RKO (cell line): ENCODE measurements at regions not wholly inside any gene's neighbourhood (a gene's known extent, or its start where the extent isn't known, plus 50 kb on each side); places are given as distances from the start of the nearest gene placed in this dataset.
"Not testable (repeated sequence)": the region's sequence is repeated elsewhere in the genome, so short reads cannot be mapped to it uniquely, and the experiment has no call there.

Experiments used
- DNase-seq: peaks from one replicate; pipeline ENCODE4 v3.0.0-alpha.2; 2016; ENCODE audit warnings: low spot score

DNA sequence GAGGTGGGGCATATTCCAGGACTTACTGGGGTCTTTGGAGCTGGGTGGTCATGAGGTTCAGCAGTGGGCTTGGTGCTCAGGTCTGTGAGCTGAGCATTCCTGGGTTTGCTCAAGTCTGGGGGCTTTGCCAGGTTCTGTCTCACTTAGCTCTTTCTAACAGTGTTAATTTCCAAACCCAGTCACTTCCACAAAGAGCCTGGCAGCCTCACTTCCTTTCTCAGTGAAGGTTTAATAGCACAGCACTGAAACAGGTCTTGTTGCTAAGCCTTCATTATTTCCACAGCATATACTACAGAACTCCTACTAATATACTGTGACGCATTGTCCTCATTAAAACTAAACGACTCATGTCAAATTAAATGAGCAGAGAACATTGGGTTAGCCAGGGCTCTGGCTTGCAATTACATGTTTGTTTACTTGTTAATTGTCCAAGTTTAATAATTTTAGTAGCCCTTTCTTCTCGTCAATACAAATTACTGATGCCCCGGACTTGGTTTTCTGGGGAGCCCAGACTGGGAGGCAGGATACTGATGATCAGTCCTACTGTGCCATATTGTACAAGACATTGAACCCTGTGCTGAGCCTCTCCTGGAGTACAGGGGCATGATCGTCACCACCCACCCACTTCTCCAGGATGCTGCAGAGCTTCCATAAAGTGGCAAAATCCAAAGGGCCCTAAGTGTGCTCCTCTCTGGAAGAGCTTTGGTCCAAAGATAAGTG lies 170.7 kb downstream of the IER5 start:
- no peak for DNase-seq

DNA sequence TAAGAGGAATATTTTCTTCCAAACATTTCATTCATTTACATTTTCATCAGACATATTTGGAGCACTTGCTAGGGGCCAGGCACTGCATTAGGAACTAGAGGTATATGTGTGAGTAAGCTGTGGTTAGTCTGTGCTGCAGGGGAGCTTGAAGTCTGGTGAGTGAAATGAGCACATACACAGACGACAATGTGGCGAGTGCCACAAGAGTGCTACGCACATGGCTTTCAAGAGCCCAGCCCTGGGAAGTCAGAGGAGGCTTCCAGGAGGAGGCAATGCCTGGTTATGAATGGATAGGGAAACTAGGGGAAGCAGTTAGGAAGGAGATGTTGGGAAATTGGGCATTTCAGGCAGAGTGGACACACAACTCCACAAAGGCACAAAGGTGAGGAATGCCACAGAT lies 171.8 kb downstream of the IER5 start:
- no peak for DNase-seq

DNA sequence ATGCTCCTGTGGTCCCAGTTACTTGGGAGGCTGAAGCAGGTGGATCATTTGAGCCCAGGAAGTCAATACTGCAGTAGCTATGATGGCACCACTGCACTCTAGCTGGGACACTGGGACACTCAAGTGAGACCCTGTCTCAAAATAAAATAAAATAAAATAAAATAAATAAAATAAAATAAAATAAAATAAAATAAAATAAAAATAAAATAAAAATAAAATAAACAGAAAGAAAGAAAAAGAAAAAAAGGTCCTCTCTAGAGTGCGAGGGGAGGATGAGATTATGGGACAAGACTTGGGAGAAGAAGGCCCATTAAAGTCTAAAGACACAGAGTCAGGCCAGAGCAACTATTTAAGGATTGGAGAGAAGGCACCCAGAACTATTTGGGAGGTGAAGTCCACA lies 172.5 kb downstream of the IER5 start:
- no peak for DNase-seq

DNA sequence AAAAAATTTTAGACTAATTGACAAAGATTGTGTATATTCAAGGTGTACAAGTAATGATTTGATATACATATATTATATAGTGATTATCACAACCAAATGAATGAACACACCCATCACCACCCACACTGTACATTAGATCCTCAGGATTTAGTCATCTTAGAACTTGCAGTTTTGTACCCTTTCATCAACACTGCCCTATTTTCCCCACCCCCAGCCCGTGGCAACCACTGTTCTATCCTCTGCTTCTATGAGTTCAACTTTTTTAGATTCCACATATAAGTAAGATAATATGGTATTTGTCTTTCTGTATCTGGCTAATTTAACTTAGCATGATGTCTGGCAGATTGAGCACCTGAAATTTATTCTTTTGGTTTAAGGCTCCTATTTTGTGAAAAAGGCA lies 173.6 kb downstream of the IER5 start:
- DNase-seq: no peak

DNA sequence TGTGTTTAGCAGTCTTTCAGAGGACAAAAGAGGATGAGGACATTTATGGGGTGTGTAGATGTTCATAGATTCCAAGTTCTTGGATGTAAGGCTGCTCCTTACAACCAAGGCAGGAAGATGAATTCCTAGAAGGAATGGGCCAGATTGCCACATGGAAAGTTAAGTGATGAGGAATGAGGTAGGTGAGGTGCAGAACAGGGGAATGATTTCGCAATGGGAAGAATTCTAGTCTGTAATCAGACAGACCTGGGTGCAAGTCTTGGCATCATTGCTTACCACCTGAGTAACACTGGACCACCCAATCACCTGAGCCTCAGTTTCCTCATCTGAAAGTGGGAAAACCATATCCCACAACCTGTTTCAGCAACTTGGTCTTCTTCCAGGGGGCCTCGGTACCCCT lies 174.9 kb downstream of the IER5 start:
- DNase-seq: no peak

DNA sequence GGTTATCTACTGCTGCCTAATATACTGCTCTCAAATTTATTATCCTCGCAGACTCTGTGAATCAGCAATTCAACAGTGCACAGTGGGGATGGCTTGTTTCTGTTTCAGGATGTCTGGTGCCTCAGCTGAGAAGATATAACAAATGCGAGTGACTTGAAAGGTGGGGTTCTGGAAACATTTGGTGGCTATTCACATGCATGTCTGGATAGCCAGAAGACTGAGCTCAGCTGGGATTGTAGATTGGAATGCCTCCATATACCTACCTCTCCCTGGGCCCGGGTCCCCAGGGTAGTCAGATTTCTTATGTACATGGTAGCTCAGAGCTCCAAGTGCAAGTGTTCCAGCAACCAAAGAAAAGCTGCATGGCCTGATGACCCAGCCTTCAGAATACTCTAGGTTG lies 176.3 kb downstream of the IER5 start:
- no peak for DNase-seq

DNA sequence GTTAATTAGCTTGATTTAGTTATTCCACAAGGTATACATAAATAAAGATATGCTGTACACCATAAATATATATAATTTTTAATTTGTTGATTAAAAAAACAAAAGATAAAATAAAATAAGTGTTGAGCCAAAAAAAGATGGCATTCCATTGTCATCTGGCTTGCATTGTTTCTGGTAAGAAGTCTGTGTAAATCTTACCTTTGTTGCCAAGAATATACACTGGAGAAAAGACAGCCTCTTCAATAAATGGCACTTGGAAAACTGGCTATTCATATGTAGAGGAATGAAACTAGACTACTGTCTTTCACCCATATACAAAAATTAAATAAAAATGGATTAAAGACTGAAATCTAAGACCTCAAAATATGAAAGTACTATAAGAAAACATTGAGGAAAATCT lies 196.5 kb downstream of the IER5 start:
- DNase-seq: no peak

DNA sequence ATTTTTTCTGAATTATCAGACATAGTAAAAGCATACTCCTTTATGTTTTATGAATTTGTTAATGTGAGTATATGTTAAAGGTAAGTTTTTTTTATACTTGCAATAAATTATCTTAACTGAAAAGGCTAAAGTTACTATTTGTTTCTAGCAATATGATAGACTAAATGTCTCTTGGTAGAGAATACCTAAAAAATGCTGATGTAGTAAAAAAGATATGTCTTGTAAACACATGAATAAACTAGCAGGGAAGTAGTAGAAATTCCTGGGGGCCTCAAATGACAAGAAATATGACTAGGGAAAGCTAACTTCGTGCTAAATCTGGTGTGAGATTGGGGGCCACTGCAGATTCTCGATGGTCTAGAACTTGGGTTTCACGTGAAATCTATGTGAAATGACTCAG lies 188.1 kb upstream of the CACNA1E start:
- no peak for DNase-seq

DNA sequence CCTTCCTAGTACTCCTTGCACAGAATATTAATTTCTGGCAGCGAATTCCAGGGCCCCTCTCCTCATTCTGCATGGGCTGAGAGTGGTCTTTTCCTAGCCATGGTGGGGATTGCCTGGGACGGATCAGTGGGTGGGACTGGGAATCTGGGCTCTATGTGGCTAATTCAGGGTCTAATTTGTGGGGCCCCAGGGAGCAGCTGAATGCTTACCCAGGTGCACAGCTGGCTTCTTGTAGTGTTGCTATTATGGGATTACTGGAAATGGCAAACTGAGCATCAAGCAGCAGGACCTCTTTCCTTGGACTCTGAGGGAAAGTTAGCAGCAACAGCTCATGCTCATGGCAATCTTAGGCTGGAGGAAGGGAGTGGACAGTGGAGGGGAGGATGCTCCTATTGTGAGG lies 187.1 kb upstream of the CACNA1E start:
- no peak for DNase-seq

DNA sequence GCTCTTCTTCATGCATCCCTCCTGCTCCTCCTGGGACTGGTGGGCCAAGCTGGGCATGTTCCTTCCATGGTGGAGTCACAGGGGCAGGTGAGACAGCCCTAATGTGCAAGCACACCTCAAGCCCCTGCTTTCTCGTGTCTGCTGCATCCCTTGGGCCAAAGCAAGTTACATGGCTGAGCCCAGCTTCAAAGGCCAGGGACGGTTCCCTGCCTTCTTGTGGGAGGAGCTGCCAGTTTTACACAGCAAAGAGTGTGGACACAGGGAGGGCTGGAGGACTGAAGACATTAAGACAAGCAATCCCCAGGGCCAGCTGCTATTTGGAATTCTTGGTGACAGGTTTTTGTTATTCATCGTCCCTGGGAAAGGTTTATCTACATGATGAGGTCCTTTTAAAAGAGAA lies 175.2 kb upstream of the CACNA1E start:
- no peak for DNase-seq

DNA sequence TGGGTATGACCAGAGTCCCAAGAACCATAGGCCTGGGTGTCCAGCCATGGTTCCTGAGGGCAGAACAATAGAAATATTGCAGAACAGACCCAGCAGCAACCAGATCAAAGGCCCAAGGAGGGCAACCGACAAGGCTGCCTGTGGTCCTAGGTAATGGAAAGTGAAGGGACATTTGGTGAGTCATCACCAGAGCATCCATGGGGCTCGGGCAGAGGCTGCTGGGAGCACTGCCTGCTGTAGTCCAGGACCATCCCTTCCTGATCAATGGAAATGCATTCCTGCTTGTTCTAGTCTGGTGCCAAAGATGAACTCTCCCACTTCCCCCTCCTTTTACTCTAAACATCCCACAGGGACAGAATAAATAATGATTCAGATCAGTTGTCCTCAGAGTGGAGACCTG lies 172.8 kb upstream of the CACNA1E start:
- DNase-seq: no peak

DNA sequence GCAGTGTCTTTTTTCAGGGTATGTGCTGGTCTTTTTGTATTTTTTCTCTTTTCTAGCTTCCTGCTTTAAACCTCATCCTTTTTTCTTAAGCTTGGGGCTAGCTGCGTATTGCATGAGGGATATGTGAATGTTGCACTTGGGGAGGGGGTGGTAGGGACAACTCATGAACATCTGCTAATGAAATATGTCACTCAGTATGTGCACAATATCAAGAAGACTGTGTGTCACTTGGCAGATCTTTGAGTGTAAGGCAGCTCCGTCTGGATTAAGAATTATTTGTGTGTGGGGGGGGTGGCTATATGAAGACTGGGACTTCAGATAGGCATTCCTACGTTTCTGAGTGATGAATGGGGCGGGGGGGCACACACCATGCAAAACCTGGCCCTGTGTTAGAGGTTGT lies 170.4 kb upstream of the CACNA1E start:
- DNase-seq: no peak

DNA sequence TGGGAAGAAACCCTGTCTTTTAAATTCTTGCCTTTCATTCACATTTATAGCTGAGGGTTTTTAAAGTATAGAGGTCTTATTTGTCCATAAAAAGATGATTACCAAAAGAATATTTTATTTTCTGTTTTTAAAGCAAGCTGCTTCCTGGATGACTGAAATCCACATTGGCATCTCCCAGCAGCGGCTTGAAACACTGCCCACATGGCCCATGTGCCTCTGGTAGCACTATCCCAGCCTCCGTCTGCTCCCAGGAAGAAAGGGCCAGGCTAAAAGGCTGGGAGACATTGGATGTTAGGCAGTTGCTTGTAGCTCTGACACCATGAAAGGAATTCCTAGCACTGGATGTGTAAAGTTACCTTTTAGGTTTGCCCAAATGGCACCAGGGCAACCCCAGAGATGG lies 169.9 kb upstream of the CACNA1E start:
- no peak for DNase-seq

DNA sequence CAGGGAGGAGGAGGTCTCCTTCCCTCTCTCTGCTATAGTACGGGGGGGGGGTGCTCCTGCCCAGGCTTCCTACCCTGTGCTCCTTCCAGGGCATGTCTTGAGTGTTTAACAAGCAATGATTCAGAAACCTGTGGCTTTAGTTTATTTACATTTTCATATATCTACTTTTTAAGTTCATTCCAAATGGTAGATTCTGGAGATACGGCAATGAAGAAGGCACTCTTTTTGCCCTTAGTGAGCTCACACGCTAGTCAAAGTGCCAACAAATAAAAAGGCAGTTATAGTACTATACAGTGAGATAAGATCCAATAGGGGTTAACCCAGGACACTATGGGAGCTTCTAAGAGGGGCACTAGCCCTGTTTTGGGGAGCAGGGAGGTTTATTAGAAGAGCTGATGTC lies 169.3 kb upstream of the CACNA1E start:
- DNase-seq: no peak

DNA sequence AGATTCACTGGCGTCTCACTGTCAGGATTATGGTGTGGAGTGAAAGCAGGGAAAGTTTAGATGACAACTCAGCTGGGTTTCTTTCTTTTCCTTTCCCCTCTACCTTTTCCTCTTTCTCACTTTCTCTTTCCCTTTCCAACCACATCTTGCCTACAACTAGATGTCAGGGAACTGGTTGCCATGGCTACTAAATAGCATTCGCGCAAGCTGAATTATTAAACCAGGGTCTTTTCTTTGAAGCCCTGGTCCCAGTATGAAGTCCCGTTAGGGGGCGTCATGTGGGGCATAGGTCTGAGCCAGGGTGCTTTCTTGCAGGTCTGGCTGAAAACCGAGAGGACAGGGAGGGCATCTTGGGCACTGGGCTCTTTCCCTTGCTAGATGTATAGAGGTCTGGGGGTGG lies 168.4 kb upstream of the CACNA1E start:
- no peak for DNase-seq

DNA sequence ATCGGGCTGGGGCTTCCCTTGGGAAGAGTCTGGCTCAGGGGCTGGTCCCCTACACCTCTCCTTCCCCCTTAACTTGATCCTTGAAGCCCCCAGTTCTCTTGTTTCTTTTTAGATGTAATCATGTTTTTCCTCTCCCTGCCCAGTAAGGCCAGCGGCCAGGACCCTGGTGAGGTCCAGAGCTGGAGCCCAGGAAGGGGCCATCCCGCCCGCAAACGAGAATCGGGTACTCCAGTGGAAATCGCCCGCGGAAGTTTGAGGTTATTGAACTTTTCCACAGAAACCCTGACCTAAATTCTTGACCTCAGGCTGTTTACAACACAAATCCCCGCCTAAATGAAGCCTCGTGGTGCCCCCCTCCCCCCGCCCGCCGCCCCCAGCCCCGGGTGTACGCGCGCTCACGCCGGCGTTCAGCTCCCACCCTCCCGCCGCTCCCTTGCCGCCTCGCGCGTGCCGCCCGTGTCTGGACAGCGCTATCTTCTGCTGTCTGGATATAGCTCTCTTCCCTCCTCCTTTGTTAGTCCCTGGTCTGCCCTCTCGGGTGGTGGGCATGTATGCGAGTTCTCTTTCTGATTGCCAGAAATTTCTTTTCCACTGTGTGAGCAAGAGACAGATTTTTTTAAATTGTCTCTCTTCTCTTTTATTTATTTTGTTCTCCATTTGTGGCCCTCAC lies 165.9 kb upstream of the CACNA1E start:
- DNase-seq: no peak

DNA sequence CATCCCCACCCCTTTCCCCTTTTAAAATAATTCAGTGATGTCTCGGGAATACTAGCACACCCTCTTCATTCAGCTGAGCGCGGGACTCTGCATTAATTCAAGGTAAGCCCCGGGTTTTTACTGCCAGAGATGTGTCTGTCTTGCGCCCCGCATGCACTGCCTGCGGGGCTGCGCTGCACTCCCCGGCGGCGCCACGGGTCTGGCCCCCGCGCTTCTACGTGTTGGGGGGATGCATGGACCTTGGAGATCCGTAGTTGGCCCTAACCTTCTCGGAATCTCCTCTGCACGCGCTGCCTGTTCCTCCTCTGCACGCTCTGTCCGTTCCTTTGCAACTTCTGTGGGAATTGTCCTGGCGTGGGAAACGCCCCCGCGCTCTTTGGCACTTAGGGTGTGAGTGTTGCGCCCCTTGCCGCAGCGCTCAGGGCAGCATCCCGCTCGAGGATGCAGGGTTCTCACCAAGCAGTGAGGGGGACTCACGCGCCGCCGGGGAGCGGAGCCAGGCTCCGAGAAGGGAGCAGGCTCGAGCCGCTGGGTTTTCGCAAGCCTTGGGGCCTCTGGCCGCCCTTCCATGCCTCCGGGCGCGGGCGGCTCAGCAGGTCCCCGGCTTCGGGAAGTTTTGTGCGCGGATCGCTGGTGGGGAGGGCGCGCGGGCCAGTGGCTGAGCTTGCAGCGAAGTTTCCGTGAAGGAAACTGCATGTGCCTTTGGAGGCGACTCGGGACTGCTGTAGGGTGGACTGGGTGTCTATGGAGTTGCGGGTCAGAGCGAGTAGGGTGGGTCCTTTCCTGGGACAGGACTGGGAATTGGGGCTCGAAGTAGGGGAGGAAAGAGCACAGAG lies 165.1 kb upstream of the CACNA1E start:
- DNase-seq: no peak

DNA sequence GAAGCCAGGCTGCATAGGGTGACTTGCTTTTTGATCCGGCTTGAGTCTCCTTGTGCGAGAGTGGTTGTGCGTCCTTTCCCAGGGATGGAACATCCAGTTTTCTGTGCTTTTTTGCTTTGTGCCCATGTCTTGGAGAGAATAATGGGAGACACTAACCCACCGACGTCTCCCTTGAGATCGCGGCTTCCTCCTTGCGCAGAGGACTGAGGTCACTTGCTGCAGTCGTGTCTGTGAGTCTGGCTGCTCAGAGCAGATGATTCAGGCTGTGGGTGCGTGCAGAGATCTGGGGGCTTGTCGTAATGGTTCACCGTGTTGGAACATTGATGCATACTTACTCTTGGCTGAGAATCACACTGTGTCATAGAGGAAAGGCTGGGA lies 164.5 kb upstream of the CACNA1E start:
- DNase-seq: no peak

DNA sequence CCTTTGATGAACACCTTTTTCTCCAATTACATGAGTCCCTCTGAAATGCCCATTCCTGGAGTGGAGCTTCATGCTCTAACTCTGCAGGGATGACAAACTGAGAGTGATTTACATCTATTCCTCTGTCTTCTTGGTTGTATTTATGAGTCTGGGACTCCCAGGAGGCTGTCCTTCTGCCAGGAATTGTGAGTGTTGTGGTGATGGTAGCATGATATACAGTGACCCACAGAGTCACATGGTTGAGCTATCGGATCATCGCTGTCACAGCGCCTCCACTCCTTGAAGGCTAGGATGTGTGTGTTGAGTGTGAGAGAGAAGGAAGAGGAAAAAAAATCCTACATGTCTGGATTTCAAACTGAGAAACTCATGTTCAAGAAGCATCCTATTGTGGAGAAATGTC lies 163.4 kb upstream of the CACNA1E start:
- DNase-seq: no peak

DNA sequence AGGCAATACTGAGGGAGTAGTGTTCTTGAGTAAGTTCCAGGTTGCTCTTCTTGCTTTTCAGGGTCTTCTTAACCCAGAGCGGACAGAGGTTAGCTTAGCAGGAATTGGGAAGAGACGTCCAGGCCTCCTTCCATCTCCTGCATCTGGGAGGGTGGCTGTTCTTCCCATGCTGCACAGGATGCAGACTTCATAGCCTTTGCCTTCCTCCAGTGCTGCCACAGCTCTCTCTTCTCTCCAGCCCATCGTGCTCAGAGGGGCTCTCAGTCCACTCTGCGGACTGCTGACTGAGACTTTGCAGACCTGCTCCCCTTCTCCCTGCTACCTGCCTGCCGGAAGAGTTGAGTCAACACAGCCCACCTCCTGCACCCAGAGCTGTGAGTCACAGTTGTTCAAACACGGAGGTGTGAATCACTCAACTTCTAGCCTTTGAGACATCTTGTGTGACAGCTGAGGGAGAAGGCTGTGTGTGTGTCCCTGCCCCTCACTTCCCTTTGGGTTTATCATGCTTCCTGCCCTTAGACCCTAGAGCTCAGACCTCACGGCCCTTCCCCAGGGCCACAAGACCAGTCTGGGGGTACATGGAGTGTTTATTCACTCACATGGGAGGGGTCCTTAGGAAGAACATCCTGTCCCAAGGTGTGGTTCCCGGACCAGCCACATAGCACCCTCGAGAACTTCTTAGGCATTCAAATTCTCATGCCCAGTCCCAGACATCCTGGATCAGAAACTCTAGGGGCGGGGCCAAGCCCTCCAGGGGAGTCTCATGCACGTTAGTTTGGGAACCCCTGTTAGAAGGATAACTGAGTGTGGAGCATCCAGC lies 158.3 kb upstream of the CACNA1E start:
- peak; percentile 41 for DNase-seq

DNA sequence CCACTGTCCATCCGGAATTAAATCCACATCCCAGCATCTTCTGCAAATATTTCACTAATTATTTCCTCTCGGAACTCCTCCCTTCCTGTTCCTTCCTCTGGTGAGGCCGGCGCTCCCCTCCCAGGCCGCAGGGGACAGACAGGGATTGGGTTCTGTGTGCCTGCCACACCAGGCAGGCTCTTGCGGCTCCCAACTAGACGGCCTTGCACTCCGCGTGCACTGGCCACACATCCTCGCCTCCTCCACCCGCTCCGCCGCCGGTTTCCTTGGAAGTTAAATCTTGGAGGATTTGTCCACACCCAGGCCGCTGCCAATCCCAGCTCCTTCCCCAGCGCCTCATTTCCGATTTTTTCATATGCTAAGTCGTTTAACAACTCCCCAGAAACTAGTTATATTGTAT lies 157.6 kb upstream of the CACNA1E start:
- not testable (repeated sequence) for DNase-seq

DNA sequence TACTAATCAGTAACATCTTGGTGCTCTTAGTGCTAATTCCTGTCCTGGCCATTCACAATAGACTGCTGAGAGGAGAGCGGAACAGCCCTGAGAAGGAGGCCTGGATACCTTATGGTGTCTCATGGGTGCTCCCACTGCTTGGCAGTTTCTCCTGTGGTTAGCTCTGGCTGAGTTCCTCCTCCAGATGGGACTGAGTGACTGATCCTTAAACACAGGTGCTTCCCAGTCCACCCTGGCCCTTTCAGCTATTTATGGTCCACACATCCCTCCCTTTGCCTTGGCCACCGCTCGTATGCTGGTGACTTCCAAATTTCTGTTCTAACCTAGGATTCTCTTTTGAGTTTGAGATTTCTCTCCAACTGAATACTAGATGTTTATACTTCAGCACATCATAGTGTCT lies 157.0 kb upstream of the CACNA1E start:
- DNase-seq: no peak
